Astrocyte of the cerebellum (primary cell): ENCODE measurements at regions not wholly inside any gene's neighbourhood (a gene's known extent, or its start where the extent isn't known, plus 50 kb on each side); places are given as distances from the start of the nearest gene placed in this dataset.

ENCODE experiments used
- DNase-seq: peaks from one replicate; pipeline ENCODE4 v3.0.0-alpha.2; 2011; ENCODE audit warnings: low read depth
- H3K4me3 ChIP-seq: 2 replicates; pipeline ENCODE4 v1.5.1; 2011; ENCODE audit warnings: mild to moderate bottlenecking, low read depth, low read length, moderate library complexity
- CTCF ChIP-seq: IDR thresholded peaks from 2 replicates; pipeline ENCODE4 v1.5.1; 2012; ENCODE audit warnings: low read length, low read depth, moderate library complexity, mild to moderate bottlenecking; ENCODE audit errors: missing control alignments
- in situ Hi-C: cut with HindIII; loops from 2 replicates; pipeline ENCODE4 v1.10.0; 2017; ENCODE audit warnings: low sequenced_read_pairs

- DNase-seq = no peak
- in situ Hi-C loops = no loop called here
- H3K4me3 ChIP-seq = no peak overlapping the region
- no peak for TF ChIP-seq CTCF
These were observed 1750.4 kb downstream of the SUCLG1 start for GRCh38 chr2:82708681-82709080.

- in situ Hi-C loops = no loop called here
- TF ChIP-seq CTCF = no peak
- no peak for DNase-seq
- no peak overlapping the region for H3K4me3 ChIP-seq
These were observed 1761.8 kb downstream of the SUCLG1 start for GRCh38 chr2:82697231-82697630.

- no peak for TF ChIP-seq CTCF
- in situ Hi-C loops = no loop called here
These were observed 1764.6 kb downstream of the SUCLG1 start for GRCh38 chr2:82694431-82694830.

GRCh38 chr2:82690757-82691411 is 1768.2 kb downstream of the SUCLG1 start:
- TF ChIP-seq CTCF = no peak
- no peak overlapping the region for H3K4me3 ChIP-seq
- DNase-seq = no peak
- in situ Hi-C loops = no loop called here

More at GRCh38 chr2:82694431-82694830, 1764.6 kb downstream of the SUCLG1 start:
- no peak overlapping the region for H3K4me3 ChIP-seq
- DNase-seq = no peak

GRCh38 chr2:82675186-82675585 is 1783.9 kb downstream of the SUCLG1 start:
- in situ Hi-C loops = no loop called here
- TF ChIP-seq CTCF = no peak
- no peak overlapping the region for H3K4me3 ChIP-seq
- no peak for DNase-seq

- no peak overlapping the region for H3K4me3 ChIP-seq
- in situ Hi-C loops = no loop called here
- DNase-seq = no peak
- TF ChIP-seq CTCF = no peak
These were observed 1784.4 kb downstream of the SUCLG1 start for GRCh38 chr2:82674652-82675051.
